Stimulated activated CD4-positive, alpha-beta T cell treated with anti-CD3 and anti-CD28 coated beads, TNF-alpha, amount 100 ng/mL, for 1 hour (primary cell): ENCODE measurements at regions not wholly inside any gene's neighbourhood (a gene's known extent, or its start where the extent isn't known, plus 50 kb on each side); places are given as distances from the start of the nearest gene placed in this dataset.
A peak's percentile ranks its signal among the peaks of the same experiment; 100 is the strongest.
"Not testable (repeated sequence)": the region's sequence is repeated elsewhere in the genome, so short reads cannot be mapped to it uniquely, and the experiment has no call there.

Experiments
- DNase-seq, 3 donors: peaks; one replicate each; pipeline ENCODE4 v3.0.0-alpha.2; 2020; ENCODE audit warnings: low read depth in 3 of 3, low spot score in 1 of 3

- DNase-seq, result no peak
Measured at GRCh38 chr14:38047195-38047902, 160.4 kb upstream of the SSTR1 start.

DNA sequence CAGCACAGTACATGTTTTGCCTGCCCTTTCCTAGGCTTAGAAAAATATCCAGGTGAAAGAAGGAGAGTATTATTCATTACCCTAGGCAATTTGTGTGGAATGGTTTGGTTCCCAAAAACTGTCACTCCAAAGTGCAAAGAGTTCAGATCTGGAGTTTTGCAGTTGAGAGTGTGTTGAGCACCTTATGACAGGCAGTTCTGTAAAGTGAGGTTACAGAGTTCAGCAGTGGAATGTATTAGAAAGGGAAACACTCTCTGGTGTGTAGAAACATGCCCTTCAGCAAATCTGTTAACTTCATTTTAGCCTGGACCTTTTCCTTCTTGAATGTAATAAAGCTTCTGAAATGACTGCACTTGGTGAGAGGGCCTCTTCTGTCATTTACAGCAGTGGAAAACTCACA, 154.0 kb upstream of the SSTR1 start:
- no peak for DNase-seq

- no peak for DNase-seq
Measured at GRCh38 chr14:38056270-38056669, 151.4 kb upstream of the SSTR1 start.

- DNase-seq, result not testable (repeated sequence)
Measured at GRCh38 chr14:38062223-38062622, 145.5 kb upstream of the SSTR1 start.

DNA sequence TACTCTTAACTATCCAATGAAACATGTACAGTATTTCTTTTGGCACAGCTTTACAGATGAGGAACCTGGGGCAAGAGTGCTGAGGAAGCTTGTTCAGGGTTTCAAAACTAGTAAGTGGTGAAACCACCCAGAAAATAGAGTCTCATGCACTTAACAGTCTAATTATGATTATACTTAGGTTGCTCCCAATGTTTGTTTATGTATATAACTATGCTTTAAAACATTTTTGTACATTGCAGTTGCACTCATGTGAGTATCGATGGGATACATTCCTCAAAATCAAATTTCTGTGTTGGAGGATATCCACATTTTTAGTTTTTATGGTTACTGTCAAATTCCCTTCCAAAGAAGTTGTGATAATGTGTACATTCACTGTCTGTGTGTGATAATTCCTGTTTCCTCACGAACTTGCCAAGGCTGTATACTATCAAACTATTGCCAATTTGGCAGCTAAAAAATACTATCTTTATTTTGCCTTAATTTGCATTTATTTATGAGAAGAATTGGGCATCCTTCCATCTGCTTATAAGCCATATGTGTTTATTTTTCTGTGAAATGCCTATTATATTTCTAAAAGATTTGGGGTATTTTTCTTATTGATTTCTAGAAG, 143.9 kb upstream of the SSTR1 start:
- no peak for DNase-seq

DNA sequence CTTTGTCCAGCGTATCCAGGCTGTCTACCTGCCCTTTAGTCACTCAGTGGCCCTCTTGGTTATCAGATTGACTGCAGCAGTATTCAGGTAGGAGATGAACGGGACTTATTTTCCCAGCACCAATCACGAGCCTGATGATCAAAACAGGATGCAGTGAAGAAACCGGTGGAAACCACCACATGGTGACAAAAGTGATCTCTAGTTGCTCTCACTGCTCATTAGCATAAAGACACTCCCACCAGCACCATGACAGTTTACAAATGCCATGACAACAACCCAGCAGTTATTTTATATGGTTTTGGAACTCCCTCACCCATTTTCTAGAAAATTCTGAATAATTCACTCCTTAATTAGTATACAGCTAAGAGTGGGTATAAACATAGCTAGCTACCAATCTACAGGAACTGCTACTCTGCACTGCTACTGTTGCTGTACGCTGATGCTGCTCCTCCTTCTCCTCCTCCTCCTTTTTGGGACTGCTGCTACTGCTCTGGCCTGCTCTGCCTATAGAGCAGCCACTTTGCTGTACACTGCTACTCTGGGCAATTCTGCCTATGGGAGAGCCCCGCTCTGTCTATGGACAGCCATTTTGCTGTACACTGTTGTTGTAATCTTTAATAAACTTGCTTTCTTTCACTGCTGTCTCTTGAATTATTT, 142.5 kb upstream of the SSTR1 start:
- DNase-seq, result peak in 2 of 3 donors; percentile 38 to 40

- DNase-seq, result no peak
Measured at GRCh38 chr14:38070061-38070588, 137.6 kb upstream of the SSTR1 start.

DNA sequence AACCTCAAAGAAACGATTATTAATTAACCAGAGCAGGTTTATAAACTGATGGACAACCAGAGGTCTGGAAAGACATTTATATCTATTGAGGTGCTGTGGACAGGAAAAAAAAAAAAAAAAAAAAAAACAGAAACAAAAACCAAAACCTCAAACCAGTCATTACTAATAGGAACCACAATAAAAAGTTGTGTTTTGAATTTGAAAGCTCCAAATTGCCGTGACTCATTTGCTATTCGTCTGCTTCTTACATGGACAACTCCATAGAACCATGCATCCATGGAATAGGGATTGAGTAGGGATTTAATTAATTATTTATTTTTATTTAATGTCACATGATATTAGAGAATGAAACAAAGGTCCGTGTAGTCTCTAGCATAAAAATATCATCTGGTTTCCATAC, 134.1 kb upstream of the SSTR1 start:
- DNase-seq, result no peak

- no peak for DNase-seq
Measured at GRCh38 chr14:38074081-38074480, 133.6 kb upstream of the SSTR1 start.

DNA sequence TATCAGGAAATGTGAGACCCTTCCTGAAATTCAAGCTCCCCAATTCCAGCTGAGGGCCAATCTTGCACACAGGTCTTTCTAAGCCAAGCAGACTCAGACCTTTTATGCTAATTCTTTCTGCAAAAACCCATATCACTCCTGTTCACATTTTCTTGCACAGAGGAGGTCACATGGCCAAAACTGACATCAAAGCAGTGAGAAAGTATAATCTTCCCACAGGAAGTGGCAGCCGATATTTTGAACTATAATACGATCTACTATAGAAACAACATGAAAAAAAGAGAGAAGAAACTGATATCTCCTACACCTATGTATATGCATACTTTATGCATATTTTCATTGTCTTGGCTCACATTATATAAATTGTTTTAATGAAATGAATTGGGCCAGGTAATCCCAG, 132.9 kb upstream of the SSTR1 start:
- DNase-seq, result no peak

GRCh38 chr14:38078393-38078792, 129.3 kb upstream of the SSTR1 start:
- DNase-seq, result peak in 1 of 3 donors; percentile 15

GRCh38 chr14:38079268-38079667, 128.4 kb upstream of the SSTR1 start:
- DNase-seq, result no peak

DNA sequence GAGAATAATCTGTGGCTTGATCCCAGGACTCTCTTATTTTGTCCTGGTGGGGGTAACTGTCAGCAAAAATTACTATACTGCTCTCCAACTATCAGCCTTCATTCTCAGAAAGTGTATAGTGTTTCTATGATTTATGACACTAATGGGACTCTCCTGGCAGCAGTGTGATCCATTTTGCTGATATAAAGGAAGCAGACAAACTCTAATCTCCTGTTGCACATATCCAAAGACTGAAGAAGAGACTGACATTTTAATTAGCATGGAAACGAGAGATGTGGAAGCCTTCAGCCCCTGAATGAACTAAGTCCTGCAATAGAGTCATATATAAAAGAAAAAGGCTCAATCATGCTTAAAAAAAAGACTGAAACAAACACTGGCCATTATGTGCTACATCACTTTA, 127.8 kb upstream of the SSTR1 start:
- no peak for DNase-seq

GRCh38 chr14:38080696-38081095, 127.0 kb upstream of the SSTR1 start:
- DNase-seq, result no peak

DNA sequence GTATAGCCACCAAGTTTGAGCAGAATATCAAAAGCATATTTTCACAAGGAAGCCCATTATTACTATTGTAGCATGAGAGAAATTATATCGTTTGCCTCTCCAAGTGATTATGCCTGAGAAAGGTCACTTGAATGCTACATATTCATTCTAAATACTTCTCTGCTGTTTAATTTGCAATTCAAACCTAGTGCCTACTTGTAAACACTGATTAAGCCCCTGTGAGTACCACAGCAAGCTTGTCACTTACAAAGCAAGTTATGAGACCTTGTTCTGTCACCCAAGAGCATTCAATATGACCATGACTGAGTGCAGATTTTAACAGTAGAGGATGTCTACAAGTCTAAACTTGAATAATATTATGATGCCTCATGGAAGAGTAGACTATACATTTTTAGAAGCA, 124.7 kb upstream of the SSTR1 start:
- no peak for DNase-seq

DNA sequence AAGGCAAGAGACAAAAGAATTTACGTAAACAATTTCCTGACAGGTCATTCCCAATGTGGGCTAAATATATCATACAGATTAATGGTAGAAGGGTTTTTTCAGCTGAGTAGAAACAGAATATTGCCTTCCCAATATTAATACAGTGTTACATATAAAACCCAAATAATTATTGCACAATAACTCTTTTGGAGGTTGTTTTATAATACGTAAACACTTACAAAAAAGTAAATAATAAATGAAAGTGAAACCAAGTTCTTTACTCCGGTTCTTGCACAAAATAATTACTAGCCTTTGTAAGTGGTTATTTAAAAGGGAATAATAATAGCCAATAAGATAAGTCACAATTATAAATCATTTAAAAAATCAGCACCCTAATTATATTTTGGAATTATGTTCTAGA, 118.6 kb upstream of the SSTR1 start:
- DNase-seq, result no peak

DNA sequence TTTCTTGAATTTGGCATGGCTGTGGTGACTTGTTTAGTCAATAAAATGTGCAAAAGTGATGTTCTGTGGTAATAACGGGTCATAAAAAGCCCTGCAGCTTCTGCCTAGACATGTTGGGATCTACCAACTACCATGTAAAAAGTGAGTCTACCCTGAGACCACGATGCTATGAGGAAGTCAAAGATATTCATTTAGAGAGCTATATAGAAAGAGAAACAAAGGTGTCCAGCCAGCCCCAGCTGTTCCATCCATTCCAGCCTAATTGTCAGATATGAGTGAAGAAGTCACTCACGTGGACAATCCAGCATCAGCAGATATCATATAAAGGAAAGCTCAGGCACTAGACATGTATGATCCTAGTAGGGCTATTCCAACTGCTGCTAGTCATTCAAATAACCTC, 117.2 kb upstream of the SSTR1 start:
- DNase-seq, result no peak

- DNase-seq, result no peak
Measured at GRCh38 chr14:38098074-38098836, 109.4 kb upstream of the SSTR1 start.

DNA sequence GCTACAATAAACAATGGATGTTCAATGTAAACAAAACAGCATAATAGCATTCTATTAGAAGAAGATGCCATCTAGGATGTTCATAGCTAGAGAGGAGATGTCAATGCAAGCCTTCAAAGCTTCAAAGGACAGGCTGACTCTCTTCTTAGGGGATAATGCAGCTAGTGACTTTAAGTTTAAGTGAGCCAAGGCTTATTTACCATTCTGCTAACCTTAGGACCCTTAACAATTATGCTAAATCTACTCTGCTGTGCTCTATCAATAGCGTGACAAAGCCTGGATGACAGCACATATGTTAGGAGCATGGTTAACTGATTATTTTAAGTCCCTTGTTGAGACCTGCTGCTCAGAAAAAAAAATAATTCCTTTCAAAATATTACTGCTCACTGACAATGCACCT, 106.0 kb upstream of the SSTR1 start:
- no peak for DNase-seq

GRCh38 chr14:38103542-38104225, 104.0 kb upstream of the SSTR1 start:
- no peak for DNase-seq

GRCh38 chr14:38105106-38105702, 102.5 kb upstream of the SSTR1 start:
- DNase-seq, result no peak
